Uterus (tissue), 3 donors: ENCODE measurements at regions not wholly inside any gene's neighbourhood (a gene's known extent, or its start where the extent isn't known, plus 50 kb on each side); places are given as distances from the start of the nearest gene placed in this dataset.

Experiments
- DNase-seq, 2 donors: peaks; one replicate each; pipeline ENCODE4 v3.0.0-alpha.2; 2019 to 2020
- H3K27ac ChIP-seq, 2 donors: fragments of 200-600 bp; sonication (generic); 1 replicate in 1 of 2; 2 replicates in 1 of 2; pipeline ENCODE4 v1.5.1; 2016 to 2018
- H3K27me3 ChIP-seq, 2 donors: fragments of 200-600 bp; sonication (generic); one replicate each; pipeline ENCODE4 v1.5.1; 2018 to 2019; ENCODE audit warnings: control low read depth in 1 of 2
- H3K36me3 ChIP-seq, 2 donors: fragments of 200-600 bp; sonication (generic); one replicate each; pipeline ENCODE4 v1.5.1; 2019; ENCODE audit warnings: control low read depth in 1 of 2
- H3K4me1 ChIP-seq, 2 donors: fragments of 200-600 bp; sonication (generic); one replicate each; pipeline ENCODE4 v1.5.1; 2018 to 2019; ENCODE audit warnings: control low read depth in 1 of 2
- H3K4me3 ChIP-seq, 2 donors: fragments of 200-600 bp; sonication (generic); 1 replicate in 1 of 2; 2 replicates in 1 of 2; pipeline ENCODE4 v1.5.1; 2018 to 2019; ENCODE audit warnings: mild to moderate bottlenecking in 1 of 2
- H3K9me3 ChIP-seq, 2 donors: fragments of 200-600 bp; sonication (generic); one replicate each; pipeline ENCODE4 v1.5.1; 2019; ENCODE audit warnings: control low read depth in 1 of 2
- CTCF ChIP-seq, 4 experiments: fragments of 200-600 bp in 2 of 4; fragments of 450-650 bp in 2 of 4; sonication (generic) in 2 of 4; IDR thresholded peaks; one replicate each; pipeline ENCODE4 v1.5.1; 2016 to 2019; ENCODE audit warnings: antibody characterized with exemption in 4 of 4, mild to moderate bottlenecking in 2 of 4, moderate library complexity in 1 of 4
- POLR2A ChIP-seq, 2 donors: fragments of 450-650 bp; IDR thresholded peaks; one replicate each; pipeline ENCODE4 v1.6.1; 2016; ENCODE audit warnings: antibody characterized with exemption in 2 of 2, mild to moderate bottlenecking in 1 of 2, moderate library complexity in 1 of 2
- intact Hi-C: fragments of 100-400 bp; cut with DNase I; formaldehyde crosslinking; loops from one replicate; pipeline ENCODE4 v1.15.1; 2023; ENCODE audit warnings: low total_unique reads
- donor health status: DM: yes; HTN: yes; CAD: no.

GRCh38 chr4:164009435-164009834 lies 514.9 kb downstream of the TMA16 start:
- no peaks in the 10 kb centered on the region for H3K36me3 ChIP-seq
- no peak overlapping the region for H3K4me3 ChIP-seq
- H3K9me3 ChIP-seq = no peaks in the 10 kb centered on the region
- intact Hi-C loops = no loop called here
- no peak overlapping the region for H3K27ac ChIP-seq
- H3K27me3 ChIP-seq = no peaks in the 10 kb centered on the region
- no peak for DNase-seq
- TF ChIP-seq CTCF (IDR thresholded peaks at IDR 0.05) = no peak
- TF ChIP-seq POLR2A (IDR thresholded peaks at IDR 0.05) = no peak
- no peaks in the 10 kb centered on the region for H3K4me1 ChIP-seq

GRCh38 chr4:164011791-164012190 lies 517.3 kb downstream of the TMA16 start:
- no peak for DNase-seq
- TF ChIP-seq POLR2A (IDR thresholded peaks at IDR 0.05) (no peak), CTCF (IDR thresholded peaks at IDR 0.05) (no peak)
- H3K27ac ChIP-seq = no peak overlapping the region
- no peaks in the 10 kb centered on the region for H3K9me3 ChIP-seq
- no peaks in the 10 kb centered on the region for H3K4me1 ChIP-seq
- no peaks in the 10 kb centered on the region for H3K36me3 ChIP-seq
- intact Hi-C loops = no loop called here
- H3K4me3 ChIP-seq = no peak overlapping the region
- H3K27me3 ChIP-seq = no peaks in the 10 kb centered on the region

- Histone ChIP-seq H3K4me3 (no peak overlapping the region), H3K27me3 (no peaks in the 10 kb centered on the region), H3K9me3 (no peaks in the 10 kb centered on the region), H3K36me3 (no peaks in the 10 kb centered on the region), H3K4me1 (no peaks in the 10 kb centered on the region), H3K27ac (no peak overlapping the region)
- no peak for DNase-seq
- intact Hi-C loops = no loop called here
- TF ChIP-seq POLR2A (IDR thresholded peaks at IDR 0.05) (no peak), CTCF (IDR thresholded peaks at IDR 0.05) (no peak)
These were observed 518.0 kb downstream of the TMA16 start for GRCh38 chr4:164012396-164013027.

DNA sequence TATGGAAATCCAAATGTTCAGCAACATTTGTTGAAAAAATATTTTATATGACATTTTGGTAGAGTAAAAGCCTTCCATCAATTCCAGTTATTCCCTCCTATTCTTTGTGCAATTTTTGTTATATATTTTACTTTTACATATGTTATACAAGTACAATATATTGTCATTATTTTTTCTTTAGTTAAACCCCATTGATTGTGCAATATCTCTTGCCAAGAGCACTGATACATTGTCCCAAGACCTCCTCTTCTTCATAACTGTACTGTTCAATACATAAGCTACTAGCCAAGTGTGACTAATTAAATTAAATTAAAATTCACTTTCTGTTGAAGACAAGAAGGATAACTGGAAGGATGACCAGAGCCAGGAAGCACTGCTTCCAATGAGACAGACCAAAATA lies 527.5 kb downstream of the TMA16 start:
- no peak for DNase-seq
- Histone ChIP-seq H3K4me1 (no peaks in the 10 kb centered on the region), H3K27ac (no peak overlapping the region), H3K36me3 (no peaks in the 10 kb centered on the region), H3K4me3 (no peak overlapping the region), H3K9me3 (no peaks in the 10 kb centered on the region), H3K27me3 (no peaks in the 10 kb centered on the region)
- TF ChIP-seq POLR2A (IDR thresholded peaks at IDR 0.05) = no peak
- no peak for TF ChIP-seq CTCF (IDR thresholded peaks at IDR 0.05)
- intact Hi-C loops = no loop called here

DNA sequence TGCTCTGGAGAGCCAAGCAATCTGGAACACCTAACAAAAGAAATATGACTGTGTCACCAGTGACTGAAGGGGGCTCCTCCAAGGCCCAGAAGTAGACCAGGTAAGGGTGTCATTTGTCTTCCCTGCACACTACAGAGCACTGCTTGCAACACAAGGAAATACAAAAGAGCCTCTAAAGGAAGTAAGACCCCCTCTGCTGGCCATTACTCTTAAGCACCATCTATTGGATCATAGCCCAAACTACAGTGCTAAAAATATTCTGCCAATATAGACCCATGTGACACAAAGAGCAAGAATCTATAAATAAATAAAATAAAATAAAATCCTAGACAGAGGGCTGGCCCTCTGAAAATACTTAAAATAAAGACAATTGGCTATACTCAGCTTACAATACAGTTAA lies 528.7 kb downstream of the TMA16 start:
- DNase-seq = no peak
- no peaks in the 10 kb centered on the region for H3K27me3 ChIP-seq
- no peak overlapping the region for H3K4me3 ChIP-seq
- H3K9me3 ChIP-seq = no peaks in the 10 kb centered on the region
- H3K27ac ChIP-seq = no peak overlapping the region
- no peaks in the 10 kb centered on the region for H3K36me3 ChIP-seq
- no peaks in the 10 kb centered on the region for H3K4me1 ChIP-seq
- intact Hi-C loops = no loop called here
- no peak for TF ChIP-seq CTCF (IDR thresholded peaks at IDR 0.05)
- TF ChIP-seq POLR2A (IDR thresholded peaks at IDR 0.05) = no peak
